ENCODE measurements at regions not wholly inside any gene's neighbourhood (a gene's known extent, or its start where the extent isn't known, plus 50 kb on each side); places are given as distances from the start of the nearest gene placed in this dataset.

GRCh38 chr1:239926184-239926583 lies 165.5 kb upstream of the FMN2 start:
- TF ChIP-seq POLR2AphosphoS5 (IDR thresholded peaks at IDR 0.05) (no peak), POLR2A (IDR thresholded peaks at IDR 0.05) (no peak)
- TF ChIP-seq, protein P1, sequence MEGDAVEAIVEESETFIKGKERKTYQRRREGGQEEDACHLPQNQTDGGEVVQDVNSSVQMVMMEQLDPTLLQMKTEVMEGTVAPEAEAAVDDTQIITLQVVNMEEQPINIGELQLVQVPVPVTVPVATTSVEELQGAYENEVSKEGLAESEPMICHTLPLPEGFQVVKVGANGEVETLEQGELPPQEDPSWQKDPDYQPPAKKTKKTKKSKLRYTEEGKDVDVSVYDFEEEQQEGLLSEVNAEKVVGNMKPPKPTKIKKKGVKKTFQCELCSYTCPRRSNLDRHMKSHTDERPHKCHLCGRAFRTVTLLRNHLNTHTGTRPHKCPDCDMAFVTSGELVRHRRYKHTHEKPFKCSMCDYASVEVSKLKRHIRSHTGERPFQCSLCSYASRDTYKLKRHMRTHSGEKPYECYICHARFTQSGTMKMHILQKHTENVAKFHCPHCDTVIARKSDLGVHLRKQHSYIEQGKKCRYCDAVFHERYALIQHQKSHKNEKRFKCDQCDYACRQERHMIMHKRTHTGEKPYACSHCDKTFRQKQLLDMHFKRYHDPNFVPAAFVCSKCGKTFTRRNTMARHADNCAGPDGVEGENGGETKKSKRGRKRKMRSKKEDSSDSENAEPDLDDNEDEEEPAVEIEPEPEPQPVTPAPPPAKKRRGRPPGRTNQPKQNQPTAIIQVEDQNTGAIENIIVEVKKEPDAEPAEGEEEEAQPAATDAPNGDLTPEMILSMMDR (IDR thresholded peaks at IDR 0.05 in 8 of 11, conservative IDR thresholded peaks at IDR 0.05 in 3 of 11) = no peak
